ENCODE measurements at regions not wholly inside any gene's neighbourhood (a gene's known extent, or its start where the extent isn't known, plus 50 kb on each side); places are given as distances from the start of the nearest gene placed in this dataset.

GRCh38 chr11:96540875-96541274 lies 151.1 kb downstream of the JRKL start:
- Histone ChIP-seq H4K8ac (replicated peaks; ENCODE audit: insufficient read length, low read depth, low read length) (no peak overlapping the region), H3K4ac (ENCODE audit: low read depth, low read length) (no peak overlapping the region), H3K79me1 (ENCODE audit: insufficient read depth, low read depth, low read length, poor library complexity, severe bottlenecking) (no peaks in the 10 kb centered on the region), H3K9ac (ENCODE audit: extremely low read depth, insufficient read length, low read length) (no peak overlapping the region), H4K20me1 (ENCODE audit: control insufficient read depth, insufficient read depth, insufficient read length) (no peaks in the 10 kb centered on the region), H2BK120ac (ENCODE audit: low read depth, low read length, poor library complexity, severe bottlenecking) (no peak overlapping the region), H3K4me2 (ENCODE audit: insufficient read depth, insufficient read length, low read length) (no peak overlapping the region), H2BK12ac (ENCODE audit: insufficient read length, low read depth, low read length) (no peak overlapping the region), H3K56ac (ENCODE audit: insufficient read length, low read depth, low read length) (no peak overlapping the region), H2BK15ac (ENCODE audit: low read depth, low read length) (no peak overlapping the region), H3K23me2 (ENCODE audit: insufficient read length, low read depth, low read length, poor library complexity, severe bottlenecking) (no peaks in the 10 kb centered on the region), H4K91ac (ENCODE audit: insufficient read length, low read depth, low read length) (no peak overlapping the region), H3K79me2 (ENCODE audit: insufficient read depth, low read length) (no peaks in the 10 kb centered on the region), H2BK5ac (ENCODE audit: insufficient read length, low read length) (no peak overlapping the region), H4K5ac (ENCODE audit: insufficient read length, low read depth, low read length) (no peak overlapping the region), H2AK5ac (ENCODE audit: insufficient read length, low read length) (no peak overlapping the region), H3K4me1 (ENCODE audit: insufficient read depth, low read length) (peaks cover 2% of the 10 kb centered on the region; the same call in 1 of the 2 replicates), H3K18ac (ENCODE audit: insufficient read length, low read depth, low read length) (no peak overlapping the region), H3K9me3 (ENCODE audit: control insufficient read depth, low read depth, low read length) (no peaks in the 10 kb centered on the region), H3K14ac (ENCODE audit: insufficient read depth, low read length) (no peak overlapping the region), H2AFZ (ENCODE audit: low read length) (no peak overlapping the region), H3T11ph (ENCODE audit: low read length) (no peak overlapping the region), H3K27ac (ENCODE audit: insufficient read length, low read depth, low read length) (no peak overlapping the region), H3K27me3 (ENCODE audit: insufficient read depth, low read length) (no peaks in the 10 kb centered on the region), H3K23ac (ENCODE audit: insufficient read length, low read depth, low read length) (no peak overlapping the region), H2BK20ac (ENCODE audit: low read depth, low read length, poor library complexity, severe bottlenecking) (no peak overlapping the region)
- DNase-seq, result no peak
- no peaks in the 10 kb centered on the region; a peak in 1 of 5 replicates for H3K9me3 Mint-ChIP-seq
- no peaks in the 10 kb centered on the region for H3K36me3 Mint-ChIP-seq (ENCODE audit: insufficient read depth in 1 of 3, low read depth in 3 of 3)
- TF ChIP-seq, protein P1, sequence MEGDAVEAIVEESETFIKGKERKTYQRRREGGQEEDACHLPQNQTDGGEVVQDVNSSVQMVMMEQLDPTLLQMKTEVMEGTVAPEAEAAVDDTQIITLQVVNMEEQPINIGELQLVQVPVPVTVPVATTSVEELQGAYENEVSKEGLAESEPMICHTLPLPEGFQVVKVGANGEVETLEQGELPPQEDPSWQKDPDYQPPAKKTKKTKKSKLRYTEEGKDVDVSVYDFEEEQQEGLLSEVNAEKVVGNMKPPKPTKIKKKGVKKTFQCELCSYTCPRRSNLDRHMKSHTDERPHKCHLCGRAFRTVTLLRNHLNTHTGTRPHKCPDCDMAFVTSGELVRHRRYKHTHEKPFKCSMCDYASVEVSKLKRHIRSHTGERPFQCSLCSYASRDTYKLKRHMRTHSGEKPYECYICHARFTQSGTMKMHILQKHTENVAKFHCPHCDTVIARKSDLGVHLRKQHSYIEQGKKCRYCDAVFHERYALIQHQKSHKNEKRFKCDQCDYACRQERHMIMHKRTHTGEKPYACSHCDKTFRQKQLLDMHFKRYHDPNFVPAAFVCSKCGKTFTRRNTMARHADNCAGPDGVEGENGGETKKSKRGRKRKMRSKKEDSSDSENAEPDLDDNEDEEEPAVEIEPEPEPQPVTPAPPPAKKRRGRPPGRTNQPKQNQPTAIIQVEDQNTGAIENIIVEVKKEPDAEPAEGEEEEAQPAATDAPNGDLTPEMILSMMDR (conservative IDR thresholded peaks at IDR 0.05), result no peak
- H3K27ac Mint-ChIP-seq, result no peak overlapping the region
- H3K4me3 Mint-ChIP-seq, result no peak overlapping the region
- WGBS (ENCODE audit: extremely low coverage, insufficient read length, low lambda C conversion rate), result no CpG with 5 or more reads among the region's 1 CpG
- H3K4me1 Mint-ChIP-seq, result peaks cover 4 to 7% of the 10 kb centered on the region in 2 experiments; a peak in 3 of 4 replicates
- H3K27me3 Mint-ChIP-seq (ENCODE audit: low read depth), result no peaks in the 10 kb centered on the region; the same call in 1 of the 2 replicates
